IMR-90 (cell line): ENCODE measurements at regions not wholly inside any gene's neighbourhood (a gene's known extent, or its start where the extent isn't known, plus 50 kb on each side); places are given as distances from the start of the nearest gene placed in this dataset.

Experiments used
- ATAC-seq: fragments of 200-7000 bp; cut with Tn5 transposase; 2 replicates; pipeline ENCODE4 v1.9.1; 2020; ENCODE audit warnings: low read depth, mild to moderate bottlenecking, moderate library complexity
- BruUV-seq: library from RNA; stranded (reverse); fragments of 400-500 nt; replicated peaks from 2 replicates; lab custom pipeline; 2021; lab: Mats Ljungman, UMichigan
- CTCF ChIA-PET: fragments of 300-600 bp; formaldehyde crosslinking; extraction: SDS; loops from one replicate; lab custom pipeline; 2021; ENCODE audit warnings: antibody characterized with exemption; lab: Yijun Ruan, JAX
- POLR2A ChIA-PET: fragments of 300-600 bp; sonication (Branson Sonifier 250); formaldehyde crosslinking; loops from one replicate; lab custom pipeline; 2022; ENCODE audit warnings: antibody characterized with exemption; ENCODE audit not compliant: unreplicated experiment; lab: Charles Lee
- DNase-seq: peaks from one replicate; pipeline ENCODE4 v3.0.0; 2013
- H2AFZ ChIP-seq: replicated peaks from 2 replicates; pipeline ENCODE3; 2013; ENCODE audit warnings: low read length, mild to moderate bottlenecking; ENCODE audit not compliant: poor library complexity
- H2AK5ac ChIP-seq: 2 replicates; pipeline ENCODE4 v1.6.1; 2013; ENCODE audit warnings: low read depth, low read length, inconsistent platforms
- H2AK9ac ChIP-seq: replicated peaks from 2 replicates; pipeline ENCODE3; 2013; ENCODE audit warnings: mild to moderate bottlenecking, low read depth, low read length, moderate library complexity; ENCODE audit not compliant: poor library complexity
- H2BK120ac ChIP-seq: 2 replicates; pipeline ENCODE4 v1.6.1; 2013; ENCODE audit warnings: low read depth, low read length, inconsistent platforms
- H2BK15ac ChIP-seq: 3 replicates; pipeline ENCODE4 v1.6.1; 2013; ENCODE audit warnings: low read depth, low read length, inconsistent platforms
- H2BK20ac ChIP-seq: 2 replicates; pipeline ENCODE4 v1.6.1; 2013; ENCODE audit warnings: low read depth, mild to moderate bottlenecking, inconsistent platforms, low read length, moderate library complexity
- H2BK5ac ChIP-seq: 2 replicates; pipeline ENCODE4 v1.6.1; 2013; ENCODE audit warnings: mild to moderate bottlenecking, low read depth, low read length, inconsistent platforms; ENCODE audit not compliant: poor library complexity, severe bottlenecking
- H3K14ac ChIP-seq: replicated peaks from 2 replicates; pipeline ENCODE4 v1.6.1; 2013; ENCODE audit warnings: low read depth, low read length, inconsistent platforms
- H3K18ac ChIP-seq: 2 replicates; pipeline ENCODE4 v1.6.1; 2013; ENCODE audit warnings: low read depth, low read length, control low read depth
- H3K23ac ChIP-seq: 2 replicates; pipeline ENCODE4 v1.6.1; 2013; ENCODE audit warnings: low read depth, low read length, inconsistent platforms
- H3K27ac ChIP-seq: 2 replicates; pipeline ENCODE4 v1.5.1; 2013; ENCODE audit warnings: mild to moderate bottlenecking, control low read depth, low read length; ENCODE audit not compliant: insufficient read depth
- H3K27me3 ChIP-seq: 2 replicates; pipeline ENCODE4 v1.6.1; 2013; ENCODE audit warnings: low read length; ENCODE audit not compliant: control insufficient read depth, insufficient read depth
- H3K36me3 ChIP-seq: 2 replicates; pipeline ENCODE4 v1.6.1; 2013; ENCODE audit warnings: low read length, mixed read lengths; ENCODE audit not compliant: control insufficient read depth, insufficient read depth
- H3K4ac ChIP-seq: 2 replicates; pipeline ENCODE4 v1.6.1; 2013; ENCODE audit warnings: low read depth, low read length, inconsistent platforms
- H3K4me1 ChIP-seq: 2 replicates; pipeline ENCODE4 v1.6.1; 2013; ENCODE audit warnings: low read length, mixed read lengths; ENCODE audit not compliant: control insufficient read depth, insufficient read depth
- H3K4me2 ChIP-seq: 2 replicates; pipeline ENCODE4 v1.6.1; 2013; ENCODE audit warnings: low read depth, mild to moderate bottlenecking, control low read depth, low read length, moderate library complexity
- H3K4me3 ChIP-seq: 2 replicates; pipeline ENCODE4 v1.5.1; 2013; ENCODE audit warnings: low read depth, mild to moderate bottlenecking, control low read depth, low read length, moderate library complexity; ENCODE audit not compliant: insufficient read depth
- H3K56ac ChIP-seq: 2 replicates; pipeline ENCODE4 v1.6.1; 2013; ENCODE audit warnings: low read length, inconsistent platforms; ENCODE audit not compliant: insufficient read depth; ENCODE audit errors: extremely low read depth
- H3K79me1 ChIP-seq, 2 experiments: 2 replicates each; pipeline ENCODE4 v1.6.1; 2013; ENCODE audit warnings: low read length in 2 of 2, inconsistent platforms in 1 of 2, low read depth in 1 of 2
- H3K9ac ChIP-seq: 2 replicates; pipeline ENCODE4 v1.6.1; 2013; ENCODE audit warnings: low read depth, low read length, control low read depth
- H3K9me1 ChIP-seq: 2 replicates; pipeline ENCODE4 v1.6.1; 2013; ENCODE audit warnings: low read length, inconsistent platforms; ENCODE audit not compliant: insufficient read depth
- H3K9me3 ChIP-seq: 2 replicates; pipeline ENCODE4 v1.6.1; 2013; ENCODE audit warnings: low read length; ENCODE audit not compliant: control insufficient read depth, insufficient read depth
- H4K20me1 ChIP-seq: 2 replicates; pipeline ENCODE4 v1.6.1; 2013; ENCODE audit warnings: low read length, inconsistent platforms; ENCODE audit not compliant: insufficient read depth
- H4K5ac ChIP-seq: 2 replicates; pipeline ENCODE4 v1.6.1; 2013; ENCODE audit warnings: mild to moderate bottlenecking, low read depth, low read length, control low read depth
- H4K8ac ChIP-seq, 2 experiments: 2 replicates each; pipeline ENCODE4 v1.6.1; 2013; ENCODE audit warnings: low read depth in 2 of 2, low read length in 2 of 2, control low read depth in 1 of 2, inconsistent platforms in 1 of 2
- H4K91ac ChIP-seq: 2 replicates; pipeline ENCODE4 v1.6.1; 2013; ENCODE audit warnings: low read depth, low read length, inconsistent platforms; ENCODE audit not compliant: insufficient read depth
- CEBPB ChIP-seq: IDR thresholded peaks from 2 replicates; pipeline ENCODE4 v1.6.1; 2012; ENCODE audit warnings: low read depth, low read length, improper control_type of control experiment
- NFE2L2 ChIP-seq: fragments of 150-350 bp; IDR thresholded peaks from 2 replicates; pipeline ENCODE4 v1.6.1; 2016; ENCODE audit warnings: low read depth, mild to moderate bottlenecking, low read length
- RCOR1 ChIP-seq: IDR thresholded peaks from 2 replicates; pipeline ENCODE4 v1.6.1; 2012; ENCODE audit warnings: mild to moderate bottlenecking, low read length, improper control_type of control experiment; ENCODE audit not compliant: insufficient replicate concordance
- WGBS, 2 experiments: methylation state at CpG; one replicate each; pipeline versions ENCODE4 v1.1.5 to v1.1.7; 2013; ENCODE audit warnings: missing lambda C conversion rate in 2 of 2; ENCODE audit not compliant: insufficient read length in 1 of 2; ENCODE audit errors: extremely low coverage in 2 of 2; 5-methylcytosine and 5-hydroxymethylcytosine counted together
- dilution Hi-C: fragments of 300-500 bp; cut with HindIII; formaldehyde crosslinking; loops from one replicate; pipeline ENCODE4 v1.14.3; 2018; ENCODE audit warnings: low sequenced_read_pairs; ENCODE audit not compliant: unreplicated experiment
- in situ Hi-C: fragments of 300-500 bp; cut with MboI; formaldehyde crosslinking; loops from 3 replicates; pipeline ENCODE4 v1.14.3; 2019; ENCODE audit warnings: low sequenced_read_pairs, inconsistent platforms, mixed read lengths
- intact Hi-C: fragments of 100-400 bp; cut with micrococcal nuclease; formaldehyde crosslinking; loops from 2 replicates; pipeline ENCODE4 v1.10.0; 2022
- TF ChIP-seq, protein P1 (sequence below): conservative IDR thresholded peaks from 2 replicates; pipeline ENCODE4 v1.5.1; 2012; ENCODE audit warnings: mild to moderate bottlenecking, low read depth, low read length, improper control_type of control experiment

DNA sequence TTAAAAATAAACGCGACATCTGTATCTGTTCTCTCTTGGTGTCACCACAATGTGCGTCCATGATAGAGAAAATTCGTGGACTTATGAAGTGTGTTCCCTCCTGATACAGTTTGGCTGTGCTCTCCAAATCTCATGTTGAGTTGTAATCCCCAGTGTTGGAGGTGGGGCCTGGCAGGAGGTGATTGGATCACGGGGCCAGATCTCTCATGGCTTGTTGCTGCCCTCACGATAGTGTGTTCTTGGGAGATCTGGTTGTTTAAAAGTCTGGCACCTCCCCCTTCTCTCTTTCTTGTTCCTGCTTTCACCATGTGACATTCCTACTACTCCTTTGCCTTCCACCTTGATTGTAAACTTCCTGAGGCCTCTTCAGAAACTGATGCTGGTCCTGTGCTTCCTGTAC, 229.4 kb upstream of the MYO3A start:
- H3K27me3 ChIP-seq, result no peaks in the 10 kb centered on the region
- H2BK20ac ChIP-seq, result no peak overlapping the region
- DNase-seq (no peak), ATAC-seq (no peak)
- H4K8ac ChIP-seq, result no peak overlapping the region
- no peaks in the 10 kb centered on the region for H3K79me1 ChIP-seq
- H2BK5ac ChIP-seq, result no peak overlapping the region
- POLR2A ChIA-PET, result no interaction called here
- no peak overlapping the region for H3K4ac ChIP-seq
- no peak overlapping the region for H3K18ac ChIP-seq
- H3K23ac ChIP-seq, result no peak overlapping the region
- in situ Hi-C loops, result no loop called here
- no peak overlapping the region for H3K56ac ChIP-seq
- TF ChIP-seq, protein P1, sequence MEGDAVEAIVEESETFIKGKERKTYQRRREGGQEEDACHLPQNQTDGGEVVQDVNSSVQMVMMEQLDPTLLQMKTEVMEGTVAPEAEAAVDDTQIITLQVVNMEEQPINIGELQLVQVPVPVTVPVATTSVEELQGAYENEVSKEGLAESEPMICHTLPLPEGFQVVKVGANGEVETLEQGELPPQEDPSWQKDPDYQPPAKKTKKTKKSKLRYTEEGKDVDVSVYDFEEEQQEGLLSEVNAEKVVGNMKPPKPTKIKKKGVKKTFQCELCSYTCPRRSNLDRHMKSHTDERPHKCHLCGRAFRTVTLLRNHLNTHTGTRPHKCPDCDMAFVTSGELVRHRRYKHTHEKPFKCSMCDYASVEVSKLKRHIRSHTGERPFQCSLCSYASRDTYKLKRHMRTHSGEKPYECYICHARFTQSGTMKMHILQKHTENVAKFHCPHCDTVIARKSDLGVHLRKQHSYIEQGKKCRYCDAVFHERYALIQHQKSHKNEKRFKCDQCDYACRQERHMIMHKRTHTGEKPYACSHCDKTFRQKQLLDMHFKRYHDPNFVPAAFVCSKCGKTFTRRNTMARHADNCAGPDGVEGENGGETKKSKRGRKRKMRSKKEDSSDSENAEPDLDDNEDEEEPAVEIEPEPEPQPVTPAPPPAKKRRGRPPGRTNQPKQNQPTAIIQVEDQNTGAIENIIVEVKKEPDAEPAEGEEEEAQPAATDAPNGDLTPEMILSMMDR, result no peak
- TF ChIP-seq NFE2L2 (no peak), RCOR1 (no peak), CEBPB (no peak)
- H3K14ac ChIP-seq, result no peak overlapping the region
- no peak overlapping the region for H3K27ac ChIP-seq
- H2AFZ ChIP-seq, result no peak overlapping the region
- H4K5ac ChIP-seq, result no peak overlapping the region
- H4K20me1 ChIP-seq, result no peaks in the 10 kb centered on the region
- H3K9me1 ChIP-seq, result no peaks in the 10 kb centered on the region
- H2AK9ac ChIP-seq, result no peak overlapping the region
- no peak overlapping the region for H3K9ac ChIP-seq
- no peak overlapping the region for H4K91ac ChIP-seq
- H3K4me1 ChIP-seq, result no peaks in the 10 kb centered on the region
- H2BK120ac ChIP-seq, result no peak overlapping the region
- intact Hi-C loops, result no loop called here
- H3K4me3 ChIP-seq, result no peak overlapping the region
- WGBS, 2 experiments, result 0% methylated on average over 1 of the region's 6 CpGs; no CpG with 5 or more reads in 1 of the 2 experiments
- no TSS peak for BruUV-seq
- H2BK15ac ChIP-seq, result no peak overlapping the region
- H3K36me3 ChIP-seq, result no peaks in the 10 kb centered on the region
- dilution Hi-C loops, result no loop called here
- CTCF ChIA-PET, result no interaction called here
- no peaks in the 10 kb centered on the region; the same call in 1 of the 2 replicates for H3K9me3 ChIP-seq
- H2AK5ac ChIP-seq, result no peak overlapping the region
- no peak overlapping the region for H3K4me2 ChIP-seq
